NCI-H1930 (cell line): ENCODE measurements at regions not wholly inside any gene's neighbourhood (a gene's known extent, or its start where the extent isn't known, plus 50 kb on each side); places are given as distances from the start of the nearest gene placed in this dataset.
"Not testable (repeated sequence)": the region's sequence is repeated elsewhere in the genome, so short reads cannot be mapped to it uniquely, and the experiment has no call there.

Experiments used
- DNase-seq, 2 experiments: peaks; one replicate each; lab custom pipeline; 2025; lab: John Stamatoyannopoulos, UW

GRCh38 chr4:32840461-32841189 is 2120.5 kb downstream of the PCDH7 start:
- no peak for DNase-seq

- no peak for DNase-seq
These were observed 2121.0 kb downstream of the PCDH7 start for GRCh38 chr4:32841217-32841616.

GRCh38 chr4:32847461-32847860 is 2127.3 kb downstream of the PCDH7 start:
- no peak for DNase-seq

- DNase-seq, result no peak
These were observed 2135.5 kb downstream of the PCDH7 start for GRCh38 chr4:32855622-32856021.

- no peak for DNase-seq
These were observed 2138.2 kb downstream of the PCDH7 start for GRCh38 chr4:32858361-32858760.

- DNase-seq, result no peak
These were observed 2138.8 kb downstream of the PCDH7 start for GRCh38 chr4:32858971-32859370.

- DNase-seq, result no peak
These were observed 2144.7 kb downstream of the PCDH7 start for GRCh38 chr4:32864713-32865351.

GRCh38 chr4:32876546-32876945 is 2156.4 kb downstream of the PCDH7 start:
- DNase-seq, result no peak

GRCh38 chr4:32879913-32880312 is 2159.7 kb downstream of the PCDH7 start:
- no peak for DNase-seq

GRCh38 chr4:32884198-32884597 is 2164.0 kb downstream of the PCDH7 start:
- DNase-seq, result no peak

GRCh38 chr4:32890398-32890797 is 2170.2 kb downstream of the PCDH7 start:
- no peak for DNase-seq

- no peak for DNase-seq
These were observed 2188.9 kb downstream of the PCDH7 start for GRCh38 chr4:32909053-32909452.

GRCh38 chr4:32909736-32910135 is 2189.6 kb downstream of the PCDH7 start:
- DNase-seq, result no peak

GRCh38 chr4:32917586-32917985 is 2197.4 kb downstream of the PCDH7 start:
- no peak for DNase-seq

GRCh38 chr4:32929796-32930699 is 2209.9 kb downstream of the PCDH7 start:
- DNase-seq, result no peak

- DNase-seq, result no peak
These were observed 2210.5 kb downstream of the PCDH7 start for GRCh38 chr4:32930700-32931099.

- no peak for DNase-seq
These were observed 2211.3 kb downstream of the PCDH7 start for GRCh38 chr4:32931475-32931874.

GRCh38 chr4:32932156-32932555 is 2212.0 kb downstream of the PCDH7 start:
- DNase-seq, result no peak

GRCh38 chr4:32939222-32939621 is 2219.1 kb downstream of the PCDH7 start:
- DNase-seq, result not testable (repeated sequence)

- DNase-seq, result no peak
These were observed 2230.7 kb downstream of the PCDH7 start for GRCh38 chr4:32950866-32951265.

GRCh38 chr4:32958586-32958985 is 2238.4 kb downstream of the PCDH7 start:
- DNase-seq, result no peak

GRCh38 chr4:32962100-32962499 is 2241.9 kb downstream of the PCDH7 start:
- no peak for DNase-seq

- no peak for DNase-seq
These were observed 2265.1 kb downstream of the PCDH7 start for GRCh38 chr4:32985256-32985655.
